ENCODE measurements at regions not wholly inside any gene's neighbourhood (a gene's known extent, or its start where the extent isn't known, plus 50 kb on each side); places are given as distances from the start of the nearest gene placed in this dataset.

- Histone ChIP-seq H3K9me3 (replicated peaks; ENCODE audit: low read length) (no peaks in the 10 kb centered on the region), H3K4me1 (ENCODE audit: control insufficient read depth, insufficient read depth, low read length) (peaks cover 25% of the 10 kb centered on the region), H3K4me3 (ENCODE audit: low read length) (no peak overlapping the region), H3K36me3 (ENCODE audit: insufficient read depth, low read length) (no peaks in the 10 kb centered on the region), H3K9ac (ENCODE audit: low read depth, low read length) (no peak overlapping the region), H3K4me2 (ENCODE audit: low read length) (no peak overlapping the region), H3K27me3 (ENCODE audit: control insufficient read depth, insufficient read depth, low read length) (no peaks in the 10 kb centered on the region)
These were observed 895.1 kb downstream of the TLE1 start for GRCh38 chr9:80794197-80794596.

GRCh38 chr9:80793706-80794105 lies 895.6 kb downstream of the TLE1 start:
- no peaks in the 10 kb centered on the region for H3K9me3 ChIP-seq (replicated peaks; ENCODE audit: low read length)
- H3K36me3 ChIP-seq (ENCODE audit: insufficient read depth, low read length), result no peaks in the 10 kb centered on the region
- no peak overlapping the region for H3K4me3 ChIP-seq (ENCODE audit: low read length)
- no peaks in the 10 kb centered on the region for H3K27me3 ChIP-seq (ENCODE audit: control insufficient read depth, insufficient read depth, low read length)
- H3K4me1 ChIP-seq (ENCODE audit: control insufficient read depth, insufficient read depth, low read length), result peaks cover 22% of the 10 kb centered on the region
- H3K9ac ChIP-seq (ENCODE audit: low read depth, low read length), result no peak overlapping the region
- no peak overlapping the region for H3K4me2 ChIP-seq (ENCODE audit: low read length)

- Histone ChIP-seq H3K4me3 (ENCODE audit: low read length) (no peak overlapping the region), H3K36me3 (ENCODE audit: insufficient read depth, low read length) (no peaks in the 10 kb centered on the region), H3K9me3 (replicated peaks; ENCODE audit: low read length) (no peaks in the 10 kb centered on the region), H3K4me1 (ENCODE audit: control insufficient read depth, insufficient read depth, low read length) (peaks cover 14% of the 10 kb centered on the region), H3K27me3 (ENCODE audit: control insufficient read depth, insufficient read depth, low read length) (no peaks in the 10 kb centered on the region), H3K9ac (ENCODE audit: low read depth, low read length) (no peak overlapping the region), H3K4me2 (ENCODE audit: low read length) (no peak overlapping the region)
These were observed 896.6 kb downstream of the TLE1 start for GRCh38 chr9:80792726-80793125.

GRCh38 chr9:80791836-80792235 lies 897.5 kb downstream of the TLE1 start:
- Histone ChIP-seq H3K4me2 (ENCODE audit: low read length) (no peak overlapping the region), H3K9me3 (replicated peaks; ENCODE audit: low read length) (no peaks in the 10 kb centered on the region), H3K4me1 (ENCODE audit: control insufficient read depth, insufficient read depth, low read length) (peaks cover 5% of the 10 kb centered on the region), H3K27me3 (ENCODE audit: control insufficient read depth, insufficient read depth, low read length) (no peaks in the 10 kb centered on the region), H3K4me3 (ENCODE audit: low read length) (no peak overlapping the region), H3K36me3 (ENCODE audit: insufficient read depth, low read length) (no peaks in the 10 kb centered on the region), H3K9ac (ENCODE audit: low read depth, low read length) (no peak overlapping the region)

GRCh38 chr9:80790764-80791163 lies 898.6 kb downstream of the TLE1 start:
- no peaks in the 10 kb centered on the region for H3K27me3 ChIP-seq (ENCODE audit: control insufficient read depth, insufficient read depth, low read length)
- no peak overlapping the region for H3K4me3 ChIP-seq (ENCODE audit: low read length)
- no peak overlapping the region for H3K4me2 ChIP-seq (ENCODE audit: low read length)
- no peaks in the 10 kb centered on the region for H3K36me3 ChIP-seq (ENCODE audit: insufficient read depth, low read length)
- H3K9ac ChIP-seq (ENCODE audit: low read depth, low read length), result no peak overlapping the region
- H3K4me1 ChIP-seq (ENCODE audit: control insufficient read depth, insufficient read depth, low read length), result no peaks in the 10 kb centered on the region
- H3K9me3 ChIP-seq (replicated peaks; ENCODE audit: low read length), result no peaks in the 10 kb centered on the region

- Histone ChIP-seq H3K4me3 (ENCODE audit: low read length) (no peak overlapping the region), H3K9ac (ENCODE audit: low read depth, low read length) (no peak overlapping the region), H3K36me3 (ENCODE audit: insufficient read depth, low read length) (no peaks in the 10 kb centered on the region), H3K27me3 (ENCODE audit: control insufficient read depth, insufficient read depth, low read length) (no peaks in the 10 kb centered on the region), H3K9me3 (replicated peaks; ENCODE audit: low read length) (no peaks in the 10 kb centered on the region), H3K4me2 (ENCODE audit: low read length) (no peak overlapping the region), H3K4me1 (ENCODE audit: control insufficient read depth, insufficient read depth, low read length) (peaks cover under 1% of the 10 kb centered on the region)
These were observed 899.5 kb downstream of the TLE1 start for GRCh38 chr9:80789831-80790230.

- Histone ChIP-seq H3K4me3 (ENCODE audit: low read length) (no peak overlapping the region), H3K36me3 (ENCODE audit: insufficient read depth, low read length) (no peaks in the 10 kb centered on the region), H3K4me1 (ENCODE audit: control insufficient read depth, insufficient read depth, low read length) (peaks cover 7% of the 10 kb centered on the region), H3K4me2 (ENCODE audit: low read length) (no peak overlapping the region), H3K9ac (ENCODE audit: low read depth, low read length) (no peak overlapping the region), H3K9me3 (replicated peaks; ENCODE audit: low read length) (no peaks in the 10 kb centered on the region), H3K27me3 (ENCODE audit: control insufficient read depth, insufficient read depth, low read length) (no peaks in the 10 kb centered on the region)
These were observed 901.7 kb downstream of the TLE1 start for GRCh38 chr9:80787636-80788035.

- no peaks in the 10 kb centered on the region for H3K9me3 ChIP-seq (replicated peaks; ENCODE audit: low read length)
- no peaks in the 10 kb centered on the region for H3K27me3 ChIP-seq (ENCODE audit: control insufficient read depth, insufficient read depth, low read length)
- H3K9ac ChIP-seq (ENCODE audit: low read depth, low read length), result no peak overlapping the region
- H3K4me1 ChIP-seq (ENCODE audit: control insufficient read depth, insufficient read depth, low read length), result peaks cover 7% of the 10 kb centered on the region
- H3K36me3 ChIP-seq (ENCODE audit: insufficient read depth, low read length), result no peaks in the 10 kb centered on the region
- H3K4me3 ChIP-seq (ENCODE audit: low read length), result no peak overlapping the region
- H3K4me2 ChIP-seq (ENCODE audit: low read length), result no peak overlapping the region
These were observed 904.7 kb downstream of the TLE1 start for GRCh38 chr9:80784647-80785046.

- no peak overlapping the region for H3K9ac ChIP-seq (ENCODE audit: low read depth, low read length)
- H3K27me3 ChIP-seq (ENCODE audit: control insufficient read depth, insufficient read depth, low read length), result no peaks in the 10 kb centered on the region
- no peak overlapping the region for H3K4me3 ChIP-seq (ENCODE audit: low read length)
- H3K9me3 ChIP-seq (replicated peaks; ENCODE audit: low read length), result no peaks in the 10 kb centered on the region
- H3K4me1 ChIP-seq (ENCODE audit: control insufficient read depth, insufficient read depth, low read length), result peaks cover 7% of the 10 kb centered on the region
- H3K4me2 ChIP-seq (ENCODE audit: low read length), result no peak overlapping the region
- no peaks in the 10 kb centered on the region for H3K36me3 ChIP-seq (ENCODE audit: insufficient read depth, low read length)
These were observed 913.4 kb downstream of the TLE1 start for GRCh38 chr9:80775971-80776370.

- Histone ChIP-seq H3K4me1 (ENCODE audit: control insufficient read depth, insufficient read depth, low read length) (peaks cover 7% of the 10 kb centered on the region), H3K27me3 (ENCODE audit: control insufficient read depth, insufficient read depth, low read length) (no peaks in the 10 kb centered on the region), H3K9ac (ENCODE audit: low read depth, low read length) (no peak overlapping the region), H3K4me2 (ENCODE audit: low read length) (no peak overlapping the region), H3K36me3 (ENCODE audit: insufficient read depth, low read length) (no peaks in the 10 kb centered on the region), H3K4me3 (ENCODE audit: low read length) (no peak overlapping the region), H3K9me3 (replicated peaks; ENCODE audit: low read length) (no peaks in the 10 kb centered on the region)
These were observed 913.8 kb downstream of the TLE1 start for GRCh38 chr9:80775530-80775929.

GRCh38 chr9:80771555-80772347 lies 917.6 kb downstream of the TLE1 start:
- Histone ChIP-seq H3K36me3 (ENCODE audit: insufficient read depth, low read length) (no peaks in the 10 kb centered on the region), H3K27me3 (ENCODE audit: control insufficient read depth, insufficient read depth, low read length) (no peaks in the 10 kb centered on the region), H3K4me3 (ENCODE audit: low read length) (no peak overlapping the region), H3K9ac (ENCODE audit: low read depth, low read length) (no peak overlapping the region), H3K4me2 (ENCODE audit: low read length) (no peak overlapping the region), H3K4me1 (ENCODE audit: control insufficient read depth, insufficient read depth, low read length) (peaks cover 7% of the 10 kb centered on the region), H3K9me3 (replicated peaks; ENCODE audit: low read length) (no peaks in the 10 kb centered on the region)

- H3K36me3 ChIP-seq (ENCODE audit: insufficient read depth, low read length), result no peaks in the 10 kb centered on the region
- no peak overlapping the region for H3K9ac ChIP-seq (ENCODE audit: low read depth, low read length)
- no peaks in the 10 kb centered on the region for H3K9me3 ChIP-seq (replicated peaks; ENCODE audit: low read length)
- H3K4me1 ChIP-seq (ENCODE audit: control insufficient read depth, insufficient read depth, low read length), result no peaks in the 10 kb centered on the region
- H3K27me3 ChIP-seq (ENCODE audit: control insufficient read depth, insufficient read depth, low read length), result no peaks in the 10 kb centered on the region
- H3K4me2 ChIP-seq (ENCODE audit: low read length), result no peak overlapping the region
- H3K4me3 ChIP-seq (ENCODE audit: low read length), result no peak overlapping the region
These were observed 925.8 kb downstream of the TLE1 start for GRCh38 chr9:80763536-80763935.
